ENCODE measurements at regions not wholly inside any gene's neighbourhood (a gene's known extent, or its start where the extent isn't known, plus 50 kb on each side); places are given as distances from the start of the nearest gene placed in this dataset.

- TF ChIP-seq, protein P1, sequence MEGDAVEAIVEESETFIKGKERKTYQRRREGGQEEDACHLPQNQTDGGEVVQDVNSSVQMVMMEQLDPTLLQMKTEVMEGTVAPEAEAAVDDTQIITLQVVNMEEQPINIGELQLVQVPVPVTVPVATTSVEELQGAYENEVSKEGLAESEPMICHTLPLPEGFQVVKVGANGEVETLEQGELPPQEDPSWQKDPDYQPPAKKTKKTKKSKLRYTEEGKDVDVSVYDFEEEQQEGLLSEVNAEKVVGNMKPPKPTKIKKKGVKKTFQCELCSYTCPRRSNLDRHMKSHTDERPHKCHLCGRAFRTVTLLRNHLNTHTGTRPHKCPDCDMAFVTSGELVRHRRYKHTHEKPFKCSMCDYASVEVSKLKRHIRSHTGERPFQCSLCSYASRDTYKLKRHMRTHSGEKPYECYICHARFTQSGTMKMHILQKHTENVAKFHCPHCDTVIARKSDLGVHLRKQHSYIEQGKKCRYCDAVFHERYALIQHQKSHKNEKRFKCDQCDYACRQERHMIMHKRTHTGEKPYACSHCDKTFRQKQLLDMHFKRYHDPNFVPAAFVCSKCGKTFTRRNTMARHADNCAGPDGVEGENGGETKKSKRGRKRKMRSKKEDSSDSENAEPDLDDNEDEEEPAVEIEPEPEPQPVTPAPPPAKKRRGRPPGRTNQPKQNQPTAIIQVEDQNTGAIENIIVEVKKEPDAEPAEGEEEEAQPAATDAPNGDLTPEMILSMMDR (optimal IDR thresholded peaks at IDR 0.05 in 1 of 3, IDR thresholded peaks at IDR 0.05 in 1 of 3, conservative IDR thresholded peaks at IDR 0.05 in 1 of 3; ENCODE audit: extremely low read depth in 1 of 3, insufficient read depth in 2 of 3, low read length in 3 of 3), result no peak
- TF ChIP-seq EZH2 (IDR thresholded peaks at IDR 0.05; ENCODE audit: low read length), result no peak
These were observed 264.4 kb downstream of the DUSP6 start for GRCh38 chr12:89087876-89088275.
